HG02610 (cell line): ENCODE measurements at regions not wholly inside any gene's neighbourhood (a gene's known extent, or its start where the extent isn't known, plus 50 kb on each side); places are given as distances from the start of the nearest gene placed in this dataset.

ENCODE experiments used
- ATAC-seq: cut with Tn5 transposase; IDR thresholded peaks from one replicate; pipeline ENCODE4 v1.9.1; 2021; ENCODE audit warnings: mild to moderate bottlenecking, moderate library complexity; ENCODE audit not compliant: unreplicated experiment

DNA sequence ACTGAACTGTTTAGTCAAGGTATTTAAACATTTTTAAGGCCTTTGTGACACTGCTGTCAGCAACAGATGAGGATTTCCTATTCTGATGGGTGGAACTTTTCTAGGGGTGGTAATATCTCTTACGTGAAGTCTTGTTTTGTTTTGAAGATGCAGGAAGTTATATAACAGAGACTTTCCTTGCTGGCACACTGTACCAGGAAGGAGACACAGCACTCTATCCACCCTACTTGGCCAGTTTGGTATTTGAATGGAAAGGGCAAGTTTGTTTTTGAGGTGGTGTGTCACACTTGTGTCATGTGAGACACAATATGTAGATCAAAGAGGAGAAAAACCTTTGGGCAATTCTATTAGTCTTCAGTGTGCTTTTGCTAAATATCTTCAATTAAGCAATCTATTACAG, 51.6 kb upstream of the SRP54 start:
- peak; percentile 41 for ATAC-seq

- ATAC-seq: peak; percentile 53
Observed at GRCh38 chr14:34930591-34931091, 52.2 kb upstream of the SRP54 start.

- ATAC-seq: no peak
Observed at GRCh38 chr14:34926552-34926951, 51.4 kb upstream of the BAZ1A start.
